ENCODE measurements at regions not wholly inside any gene's neighbourhood (a gene's known extent, or its start where the extent isn't known, plus 50 kb on each side); places are given as distances from the start of the nearest gene placed in this dataset.
A peak's percentile ranks its signal among the peaks of the same experiment; 100 is the strongest.

DNA sequence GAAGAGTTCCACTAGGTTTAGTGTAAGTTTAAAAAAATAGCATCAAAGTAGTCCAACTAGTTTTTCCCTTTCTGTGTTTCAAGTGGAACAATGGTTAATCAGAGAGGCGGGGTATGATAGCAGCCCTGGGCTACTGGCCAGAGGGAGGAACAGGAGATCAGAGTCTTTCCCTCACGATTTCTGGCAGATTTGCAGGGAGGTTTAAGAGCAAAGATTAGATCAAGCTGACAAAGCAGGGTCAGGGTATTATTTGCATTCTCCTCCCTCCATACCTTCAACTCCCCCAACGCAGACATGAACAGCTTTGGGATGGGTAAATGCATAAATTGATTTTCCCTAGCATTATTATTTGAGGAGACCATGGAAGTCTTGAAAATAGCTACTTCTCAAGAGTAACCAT, 277.6 kb upstream of the DIAPH2 start:
- no peak overlapping the region for H3K4me3 ChIP-seq
- peaks cover 10% of the 10 kb centered on the region for H3K27me3 ChIP-seq
- intact Hi-C loops (cut with DNase I), result no loop called here
- peak overlapping the region in 1 of 5 donors; percentile 11 for H3K27ac ChIP-seq
- DNase-seq, result peak in 6 of 7 donors; percentile 25 to 52 (median 34)
- TF ChIP-seq, protein P1, sequence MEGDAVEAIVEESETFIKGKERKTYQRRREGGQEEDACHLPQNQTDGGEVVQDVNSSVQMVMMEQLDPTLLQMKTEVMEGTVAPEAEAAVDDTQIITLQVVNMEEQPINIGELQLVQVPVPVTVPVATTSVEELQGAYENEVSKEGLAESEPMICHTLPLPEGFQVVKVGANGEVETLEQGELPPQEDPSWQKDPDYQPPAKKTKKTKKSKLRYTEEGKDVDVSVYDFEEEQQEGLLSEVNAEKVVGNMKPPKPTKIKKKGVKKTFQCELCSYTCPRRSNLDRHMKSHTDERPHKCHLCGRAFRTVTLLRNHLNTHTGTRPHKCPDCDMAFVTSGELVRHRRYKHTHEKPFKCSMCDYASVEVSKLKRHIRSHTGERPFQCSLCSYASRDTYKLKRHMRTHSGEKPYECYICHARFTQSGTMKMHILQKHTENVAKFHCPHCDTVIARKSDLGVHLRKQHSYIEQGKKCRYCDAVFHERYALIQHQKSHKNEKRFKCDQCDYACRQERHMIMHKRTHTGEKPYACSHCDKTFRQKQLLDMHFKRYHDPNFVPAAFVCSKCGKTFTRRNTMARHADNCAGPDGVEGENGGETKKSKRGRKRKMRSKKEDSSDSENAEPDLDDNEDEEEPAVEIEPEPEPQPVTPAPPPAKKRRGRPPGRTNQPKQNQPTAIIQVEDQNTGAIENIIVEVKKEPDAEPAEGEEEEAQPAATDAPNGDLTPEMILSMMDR (IDR thresholded peaks at IDR 0.05), result no peak
- no peak for TF ChIP-seq POLR2A (IDR thresholded peaks at IDR 0.05)
- 24 to 42% (median 37%) methylated on average over 3 of the region's 3 CpGs for WGBS, 4 donors
- no peaks in the 10 kb centered on the region for H3K36me3 ChIP-seq (replicated peaks in 1 of 2)
- no peaks in the 10 kb centered on the region for H3K4me1 ChIP-seq (replicated peaks in 1 of 2)
- no peaks in the 10 kb centered on the region for H3K9me3 ChIP-seq (replicated peaks in 1 of 3)

DNA sequence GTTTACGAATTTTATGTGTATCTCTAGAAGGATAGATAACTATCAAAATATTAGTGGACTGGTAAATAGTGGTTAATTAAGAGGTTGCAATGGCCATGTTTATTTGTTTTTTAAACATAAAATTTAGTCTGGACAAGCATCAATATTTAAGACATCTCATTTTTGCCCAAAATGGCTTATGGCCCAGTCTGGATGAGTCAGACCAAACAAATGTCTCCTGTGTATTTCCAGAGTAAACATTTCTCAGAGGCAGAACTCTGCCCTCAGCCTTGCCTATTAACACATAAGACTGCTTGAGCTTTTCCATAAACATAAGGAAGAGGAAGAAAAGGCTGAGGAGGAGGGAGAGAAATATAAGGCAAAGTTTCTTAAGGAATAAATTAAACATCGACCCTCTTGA, 277.1 kb upstream of the DIAPH2 start:
- peaks cover 10% of the 10 kb centered on the region for H3K27me3 ChIP-seq
- no peak overlapping the region for H3K4me3 ChIP-seq
- WGBS, 4 donors, result 62 to 78% (median 74%) methylated on average over 2 of the region's 2 CpGs
- no peaks in the 10 kb centered on the region for H3K4me1 ChIP-seq (replicated peaks in 1 of 2)
- peak in 4 of 7 donors; percentile 14 to 29 (median 18) for DNase-seq
- intact Hi-C loops (cut with DNase I), result no loop called here
- TF ChIP-seq POLR2A (IDR thresholded peaks at IDR 0.05), result no peak
- TF ChIP-seq, protein P1 (IDR thresholded peaks at IDR 0.05), result no peak
- peak overlapping the region in 1 of 5 donors; percentile 11 for H3K27ac ChIP-seq
- H3K9me3 ChIP-seq (replicated peaks in 1 of 3), result no peaks in the 10 kb centered on the region
- H3K36me3 ChIP-seq (replicated peaks in 1 of 2), result no peaks in the 10 kb centered on the region

DNA sequence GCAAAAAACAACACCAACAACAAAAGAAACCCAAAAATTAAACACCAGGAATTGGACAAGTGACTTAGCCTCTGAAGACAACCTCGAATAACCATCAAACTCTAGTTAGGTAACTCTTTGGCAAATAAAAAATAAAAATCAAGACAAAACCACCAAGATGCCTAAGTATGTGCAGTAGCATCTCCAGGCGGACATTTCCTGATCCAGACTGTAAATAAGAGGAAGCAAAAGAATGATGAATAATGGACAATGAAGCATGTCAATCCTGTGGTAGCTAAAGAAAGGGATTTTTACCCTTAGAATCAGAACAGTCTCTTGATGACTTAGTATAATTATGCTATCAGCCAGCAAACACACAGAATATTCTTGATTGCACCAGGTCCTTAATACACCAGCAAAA, 276.7 kb upstream of the DIAPH2 start:
- Histone ChIP-seq H3K27me3 (peaks cover 10% of the 10 kb centered on the region), H3K4me3 (no peak overlapping the region), H3K4me1 (replicated peaks in 1 of 2) (no peaks in the 10 kb centered on the region), H3K27ac (no peak overlapping the region), H3K9me3 (replicated peaks in 1 of 3) (no peaks in the 10 kb centered on the region), H3K36me3 (replicated peaks in 1 of 2) (no peaks in the 10 kb centered on the region)
- TF ChIP-seq, protein P1 (IDR thresholded peaks at IDR 0.05), result no peak
- TF ChIP-seq POLR2A (IDR thresholded peaks at IDR 0.05), result no peak
- no peak for DNase-seq
- intact Hi-C loops (cut with DNase I), result no loop called here
- WGBS, 4 donors, result 51 to 77% (median 67%) methylated on average over 2 of the region's 2 CpGs

DNA sequence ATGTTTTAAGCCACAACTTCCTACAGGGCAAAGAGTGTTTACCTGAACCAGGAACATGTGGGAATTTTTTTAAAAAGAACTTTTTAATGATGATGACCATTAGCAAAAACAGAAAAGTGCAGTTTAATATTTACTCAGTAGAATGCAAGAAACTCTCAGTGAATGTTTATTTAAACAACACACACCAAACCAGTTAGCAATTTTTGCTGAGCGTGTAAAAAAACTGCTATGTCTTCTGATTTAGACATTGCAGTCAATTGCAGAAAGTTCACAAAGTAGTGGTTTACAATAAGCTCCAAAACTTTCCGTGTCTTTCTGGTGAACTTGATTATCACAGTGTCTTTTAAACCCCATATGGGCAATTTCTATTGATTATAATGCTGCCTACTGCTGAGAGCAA, 273.7 kb upstream of the DIAPH2 start:
- Histone ChIP-seq H3K4me3 (no peak overlapping the region), H3K27me3 (peaks cover 6% of the 10 kb centered on the region), H3K36me3 (replicated peaks in 1 of 2) (no peaks in the 10 kb centered on the region), H3K27ac (no peak overlapping the region), H3K9me3 (replicated peaks in 1 of 3) (no peaks in the 10 kb centered on the region), H3K4me1 (replicated peaks in 1 of 2) (no peaks in the 10 kb centered on the region)
- WGBS, 4 donors, result 69 to 83% (median 78%) methylated on average over 2 of the region's 2 CpGs
- DNase-seq, result no peak
- intact Hi-C loops (cut with DNase I), result no loop called here
- TF ChIP-seq, protein P1 (IDR thresholded peaks at IDR 0.05), result no peak
- no peak for TF ChIP-seq POLR2A (IDR thresholded peaks at IDR 0.05)
